Caco-2 (cell line): ENCODE measurements at regions not wholly inside any gene's neighbourhood (a gene's known extent, or its start where the extent isn't known, plus 50 kb on each side); places are given as distances from the start of the nearest gene placed in this dataset.
A peak's percentile ranks its signal among the peaks of the same experiment; 100 is the strongest.

Source experiments
- BruUV-seq: library from RNA; stranded (reverse); fragments of 400-500 nt; replicated peaks from 2 replicates; lab custom pipeline; 2021; lab: Mats Ljungman, UMichigan
- CTCF ChIA-PET: fragments of 300-600 bp; sonication (Branson Sonifier 250); formaldehyde crosslinking; loops from one replicate; lab custom pipeline; 2022; ENCODE audit warnings: antibody characterized with exemption; lab: Charles Lee
- POLR2A ChIA-PET: fragments of 300-600 bp; sonication (Branson Sonifier 250); formaldehyde crosslinking; loops from one replicate; lab custom pipeline; 2022; ENCODE audit warnings: antibody characterized with exemption; lab: Charles Lee
- DNase-seq, 2 experiments: peaks; one replicate each; pipeline versions ENCODE4 v3.0.0 to v3.0.0-alpha.2; 2020 to 2022
- H3K27me3 ChIP-seq: replicated peaks from 2 replicates; pipeline ENCODE4 v1.6.0; 2011; ENCODE audit warnings: low read length; ENCODE audit not compliant: control insufficient read depth, insufficient read depth
- H3K36me3 ChIP-seq: 2 replicates; pipeline ENCODE4 v1.5.1; 2011; ENCODE audit warnings: low read length; ENCODE audit not compliant: control insufficient read depth, insufficient read depth
- H3K4me1 ChIP-seq: fragments of 250-450 bp; sonication (Bioruptor Pico); 2 replicates; pipeline ENCODE4 v1.5.1; 2020; ENCODE audit warnings: mild to moderate bottlenecking
- H3K4me3 ChIP-seq: 2 replicates; pipeline ENCODE4 v1.5.1; 2011; ENCODE audit warnings: low read depth, mild to moderate bottlenecking, control low read depth, low read length
- H3K9me3 ChIP-seq: fragments of 250-450 bp; sonication (Bioruptor Pico); 2 replicates; pipeline ENCODE4 v1.5.1; 2020; ENCODE audit warnings: mild to moderate bottlenecking, moderate library complexity
- H3K27ac Mint-ChIP-seq: one replicate; pipeline ENCODE4 v1.8.0; 2022; ENCODE audit warnings: mixed read lengths; ENCODE audit not compliant: unreplicated experiment
- H3K27me3 Mint-ChIP-seq: one replicate; pipeline ENCODE4 v1.8.0; 2022; ENCODE audit warnings: mixed read lengths; ENCODE audit not compliant: insufficient read depth, unreplicated experiment
- H3K36me3 Mint-ChIP-seq: one replicate; pipeline ENCODE4 v1.8.0; 2022; ENCODE audit warnings: mild to moderate bottlenecking, mixed read lengths; ENCODE audit not compliant: insufficient read depth, unreplicated experiment
- H3K4me1 Mint-ChIP-seq: one replicate; pipeline ENCODE4 v1.8.0; 2022; ENCODE audit warnings: low read depth, mixed read lengths; ENCODE audit not compliant: unreplicated experiment
- H3K4me3 Mint-ChIP-seq: one replicate; pipeline ENCODE4 v1.8.0; 2022; ENCODE audit warnings: mild to moderate bottlenecking, moderate library complexity, mixed read lengths; ENCODE audit not compliant: unreplicated experiment
- H3K9me3 Mint-ChIP-seq: one replicate; pipeline ENCODE4 v1.8.0; 2022; ENCODE audit warnings: mixed read lengths; ENCODE audit not compliant: unreplicated experiment
- CTCF ChIP-seq, 2 experiments: fragments of 200-600 bp in 1 of 2; IDR thresholded peaks; 1 replicate in 1 of 2; 2 replicates in 1 of 2; pipeline versions ENCODE4 v1.5.1 to v1.8.0; 2011 to 2022; ENCODE audit warnings: antibody characterized with exemption in 1 of 2, control low read depth in 1 of 2, inconsistent platforms in 1 of 2, low read depth in 1 of 2, low read length in 1 of 2, mild to moderate bottlenecking in 1 of 2, moderate library complexity in 1 of 2; ENCODE audit not compliant: insufficient read depth in 1 of 2, severe bottlenecking in 1 of 2, unreplicated experiment in 1 of 2
- intact Hi-C: fragments of 100-400 bp; cut with micrococcal nuclease; formaldehyde crosslinking; loops from one replicate; pipeline ENCODE4 v1.10.0; 2022; ENCODE audit not compliant: unreplicated experiment

- intact Hi-C loops, result no loop called here
- peaks cover 9% of the 10 kb centered on the region for H3K9me3 Mint-ChIP-seq
- no peak for DNase-seq
- no peak overlapping the region for H3K4me3 Mint-ChIP-seq
- H3K27ac Mint-ChIP-seq, result no peak overlapping the region
- no peaks in the 10 kb centered on the region for H3K4me1 Mint-ChIP-seq
- H3K27me3 ChIP-seq, result no peaks in the 10 kb centered on the region
- TF ChIP-seq CTCF (IDR thresholded peaks at IDR 0.05; ENCODE audit: insufficient read depth in 1 of 2, low read depth in 1 of 2, low read length in 1 of 2, severe bottlenecking in 1 of 2, unreplicated experiment in 1 of 2), result no peak
- no peaks in the 10 kb centered on the region for H3K9me3 ChIP-seq
- no TSS peak for BruUV-seq
- H3K4me3 ChIP-seq, result no peak overlapping the region
- CTCF ChIA-PET, result no interaction called here
- POLR2A ChIA-PET, result no interaction called here
- H3K36me3 ChIP-seq, result no peaks in the 10 kb centered on the region
- H3K4me1 ChIP-seq, result no peaks in the 10 kb centered on the region
- no peaks in the 10 kb centered on the region for H3K36me3 Mint-ChIP-seq
- H3K27me3 Mint-ChIP-seq, result no peaks in the 10 kb centered on the region
Measured at GRCh38 chr14:48826058-48826457, 760.1 kb downstream of the RPS29 start.

- Mint-ChIP-seq H3K36me3 (no peaks in the 10 kb centered on the region), H3K9me3 (no peaks in the 10 kb centered on the region), H3K27me3 (no peaks in the 10 kb centered on the region), H3K4me3 (no peak overlapping the region), H3K27ac (no peak overlapping the region), H3K4me1 (no peaks in the 10 kb centered on the region)
- no peak for TF ChIP-seq CTCF (IDR thresholded peaks at IDR 0.05; ENCODE audit: insufficient read depth in 1 of 2, low read depth in 1 of 2, low read length in 1 of 2, severe bottlenecking in 1 of 2, unreplicated experiment in 1 of 2)
- ChIA-PET CTCF (no interaction called here), POLR2A (no interaction called here)
- no peak for DNase-seq
- no peaks in the 10 kb centered on the region for H3K9me3 ChIP-seq
- intact Hi-C loops, result no loop called here
- no peaks in the 10 kb centered on the region for H3K36me3 ChIP-seq
- no peaks in the 10 kb centered on the region for H3K27me3 ChIP-seq
- no TSS peak for BruUV-seq
- no peak overlapping the region for H3K4me3 ChIP-seq
- H3K4me1 ChIP-seq, result no peaks in the 10 kb centered on the region
Measured at GRCh38 chr14:48814562-48814961, 771.6 kb downstream of the RPS29 start.

- BruUV-seq, result no TSS peak
- Mint-ChIP-seq H3K4me3 (peak overlapping the region; percentile 42), H3K27me3 (no peaks in the 10 kb centered on the region), H3K4me1 (peaks cover 16% of the 10 kb centered on the region), H3K27ac (peak overlapping the region; percentile 76), H3K9me3 (peaks cover 48% of the 10 kb centered on the region), H3K36me3 (peaks cover 8% of the 10 kb centered on the region)
- H3K9me3 ChIP-seq, result peaks cover 17% of the 10 kb centered on the region
- POLR2A ChIA-PET, result no interaction called here
- no peaks in the 10 kb centered on the region for H3K36me3 ChIP-seq
- peaks cover 10% of the 10 kb centered on the region for H3K4me1 ChIP-seq
- peak; percentile 74 to 87 for DNase-seq
- no peak for TF ChIP-seq CTCF (IDR thresholded peaks at IDR 0.05; ENCODE audit: insufficient read depth in 1 of 2, low read depth in 1 of 2, low read length in 1 of 2, severe bottlenecking in 1 of 2, unreplicated experiment in 1 of 2)
- intact Hi-C loops, result loop anchor here (1.0 to 2.0 kb wide), 3 partner anchors 57 to 158 kb away; no protein-coding TSS in a partner anchor
- no peaks in the 10 kb centered on the region for H3K27me3 ChIP-seq
- CTCF ChIA-PET, result no interaction called here
- H3K4me3 ChIP-seq, result no peak overlapping the region
Measured at GRCh38 chr14:48805315-48805714, 780.9 kb downstream of the RPS29 start.
